Activated CD4-positive, alpha-beta T cell treated with anti-CD3 and anti-CD28 coated beads for 48 hours (primary cell): ENCODE measurements at regions not wholly inside any gene's neighbourhood (a gene's known extent, or its start where the extent isn't known, plus 50 kb on each side); places are given as distances from the start of the nearest gene placed in this dataset.

Experiments used
- DNase-seq: peaks from one replicate; pipeline ENCODE4 v3.0.0-alpha.2; 2020

DNA sequence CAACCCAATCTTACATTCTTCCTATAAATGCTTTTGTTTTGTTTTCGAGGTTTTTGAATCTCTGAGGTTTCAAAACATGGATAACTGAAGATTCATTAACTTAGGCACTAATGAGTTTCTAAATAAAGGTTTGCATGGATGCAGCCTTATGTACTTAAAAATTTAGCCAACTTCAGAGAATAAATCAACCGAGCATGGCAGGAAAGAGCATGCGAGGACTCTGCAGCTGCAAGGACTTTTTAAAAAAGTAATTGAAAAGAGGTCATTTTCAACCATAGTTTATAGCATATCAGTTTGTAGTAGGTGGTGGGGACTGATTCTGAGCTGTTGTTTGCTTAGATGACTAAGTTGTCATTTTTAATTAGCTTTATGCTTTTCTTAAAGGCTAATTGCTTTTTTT lies 567.0 kb upstream of the ZEB2 start:
- no peak for DNase-seq

DNA sequence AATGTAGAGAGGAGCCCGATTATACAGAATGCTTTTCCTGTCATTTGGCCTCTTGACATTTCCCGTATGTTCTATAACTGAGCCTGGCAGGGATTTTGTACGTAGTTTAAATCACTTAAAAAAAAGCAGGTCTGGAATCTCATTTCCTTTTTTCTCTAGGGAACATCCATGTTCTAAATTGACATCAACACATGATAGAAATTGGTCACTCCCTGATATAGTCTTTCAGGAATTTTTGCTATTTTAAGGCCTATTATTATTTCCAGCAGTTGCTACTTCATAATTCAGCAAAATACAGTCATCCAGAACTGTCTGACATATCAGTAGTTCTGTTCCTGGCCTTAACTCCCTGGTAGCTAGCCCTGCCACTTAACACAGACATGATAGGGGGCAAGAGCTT lies 565.7 kb upstream of the ZEB2 start:
- DNase-seq: no peak

DNA sequence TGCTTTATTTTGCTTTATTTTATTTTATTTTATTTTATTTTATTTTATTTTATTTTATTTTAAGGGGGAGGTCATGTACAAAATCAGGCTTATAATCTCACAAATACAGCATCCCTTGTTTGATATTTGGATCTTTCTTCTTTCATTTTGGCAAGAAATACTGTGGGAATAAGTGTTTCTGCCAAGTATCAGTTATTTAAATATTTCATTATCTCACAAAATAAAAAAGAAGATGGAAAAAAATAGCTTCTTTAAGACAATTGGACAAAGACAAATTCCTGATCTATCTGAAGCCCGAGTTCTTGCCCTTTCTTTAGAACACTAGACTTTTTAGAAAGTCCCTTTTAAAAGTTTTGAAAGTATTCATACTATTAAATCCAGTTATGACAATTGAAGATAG lies 560.5 kb upstream of the ZEB2 start:
- no peak for DNase-seq

DNA sequence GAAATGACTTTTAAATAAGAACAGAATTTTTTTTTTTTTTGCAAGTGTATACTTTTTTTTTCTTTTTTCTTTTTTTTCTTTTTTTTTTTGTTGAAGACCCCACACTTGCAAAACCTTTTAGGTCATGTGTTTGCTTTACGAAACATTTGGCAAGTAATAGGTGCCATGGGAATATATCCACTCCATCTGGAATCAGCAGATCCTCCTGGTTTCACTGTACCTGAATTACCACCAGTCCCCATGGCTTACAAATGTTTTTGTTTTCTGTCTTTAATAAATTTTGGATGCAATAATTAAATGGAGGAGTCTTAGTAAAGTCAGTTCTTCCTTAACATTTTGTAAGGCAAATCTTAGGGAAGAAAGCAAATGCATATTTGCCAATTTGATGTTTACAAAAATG lies 559.7 kb upstream of the ZEB2 start:
- DNase-seq: no peak

DNA sequence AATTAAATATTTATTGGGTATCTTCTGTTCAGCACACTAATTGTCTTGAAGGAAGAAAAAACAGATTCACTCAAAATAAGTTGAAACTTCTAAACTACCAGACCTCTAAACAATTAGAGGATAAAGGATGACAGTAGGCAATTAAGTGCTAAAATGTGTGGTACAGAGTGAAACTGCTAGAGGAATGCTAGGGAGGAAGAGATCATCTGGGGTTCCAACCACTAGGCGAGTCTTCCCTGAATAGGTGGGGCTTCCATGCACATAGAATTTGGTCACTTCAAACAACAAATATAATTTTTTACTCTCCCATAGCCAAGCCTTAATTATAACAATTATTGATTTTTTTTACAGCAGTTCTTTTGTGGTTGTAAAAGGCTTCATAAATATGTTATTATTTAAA lies 559.0 kb upstream of the ZEB2 start:
- no peak for DNase-seq

DNA sequence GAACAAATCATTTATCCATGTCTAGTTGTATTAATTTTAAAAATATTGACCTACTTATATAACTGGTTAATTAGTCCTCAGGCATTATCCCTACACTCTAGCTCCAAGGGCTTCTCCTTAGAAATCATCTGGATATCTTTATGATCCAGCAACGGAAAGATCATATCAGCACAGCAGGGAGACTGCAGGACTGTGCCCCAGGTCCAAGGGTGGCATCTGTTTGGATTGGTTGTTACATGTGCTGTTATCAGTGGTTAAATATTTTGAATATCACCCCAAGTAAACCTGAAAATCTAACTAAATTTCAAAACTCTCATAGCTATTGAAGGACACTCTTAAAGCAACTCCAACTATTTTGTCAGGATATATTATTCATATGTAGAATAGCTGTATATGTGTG lies 556.2 kb upstream of the ZEB2 start:
- no peak for DNase-seq

DNA sequence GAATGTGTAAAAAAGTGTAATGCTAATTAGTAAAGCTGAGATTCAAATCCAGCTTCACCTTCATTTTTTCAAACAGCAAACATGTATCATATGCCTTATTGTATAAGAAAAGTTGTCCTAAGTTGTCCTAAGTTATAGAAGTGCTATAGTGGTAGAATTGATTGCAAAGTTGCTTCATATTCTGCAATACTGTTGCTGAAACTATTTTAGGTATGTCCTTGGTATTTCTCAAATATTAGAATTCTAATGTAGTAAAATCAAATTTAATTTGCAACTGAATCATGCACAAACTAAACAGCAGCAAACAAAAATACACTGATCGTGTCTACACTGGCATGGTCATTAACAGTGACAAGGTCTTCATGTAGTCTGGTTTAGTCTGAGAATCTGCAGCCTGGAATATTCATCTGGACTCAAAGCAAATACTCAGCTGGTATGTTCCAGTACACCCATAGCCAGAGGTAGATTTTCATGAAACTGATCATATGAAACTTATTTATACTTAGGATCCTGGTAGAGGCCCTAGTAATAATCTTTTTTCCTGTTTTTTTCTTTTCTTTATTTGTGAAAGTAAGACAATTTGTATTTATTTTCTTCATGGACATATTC lies 555.6 kb upstream of the ZEB2 start:
- no peak for DNase-seq

DNA sequence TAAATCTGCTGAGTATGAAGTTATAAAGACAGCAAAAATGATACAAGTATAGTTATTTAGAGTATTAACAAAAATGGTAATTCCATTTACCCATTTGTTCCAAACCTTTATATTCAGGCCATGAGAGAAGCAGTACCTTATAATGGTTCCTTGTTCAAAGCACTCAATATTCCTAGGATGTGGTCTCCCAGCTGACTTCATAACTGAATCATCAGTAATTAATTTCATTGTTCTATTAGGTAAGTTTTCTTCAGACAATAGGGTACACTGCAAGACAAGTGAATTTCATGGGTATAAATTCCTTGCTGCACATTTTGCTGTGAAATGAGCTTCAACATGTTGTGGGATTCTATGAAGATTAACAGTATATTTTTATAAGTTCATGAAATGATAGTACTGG lies 550.8 kb upstream of the ZEB2 start:
- no peak for DNase-seq

DNA sequence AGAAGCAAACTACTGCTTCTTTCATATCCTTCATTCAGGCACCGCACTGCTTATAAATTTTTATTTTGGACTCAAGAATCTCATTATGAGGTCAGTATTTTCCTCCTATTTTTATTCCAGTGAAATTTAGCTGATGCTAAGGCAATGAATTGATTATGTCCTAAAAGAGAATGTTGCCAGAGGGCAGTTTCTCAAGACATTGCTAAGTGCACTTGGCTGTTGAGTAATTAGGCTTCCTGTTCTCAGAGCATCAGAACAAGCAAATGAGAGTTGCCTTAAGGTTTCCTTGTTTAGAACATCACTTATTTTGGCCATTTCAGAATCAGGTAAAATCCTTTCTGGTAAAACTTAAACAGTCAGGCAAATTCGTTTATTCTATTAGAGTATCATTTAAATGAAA lies 548.6 kb upstream of the ZEB2 start:
- DNase-seq: no peak

DNA sequence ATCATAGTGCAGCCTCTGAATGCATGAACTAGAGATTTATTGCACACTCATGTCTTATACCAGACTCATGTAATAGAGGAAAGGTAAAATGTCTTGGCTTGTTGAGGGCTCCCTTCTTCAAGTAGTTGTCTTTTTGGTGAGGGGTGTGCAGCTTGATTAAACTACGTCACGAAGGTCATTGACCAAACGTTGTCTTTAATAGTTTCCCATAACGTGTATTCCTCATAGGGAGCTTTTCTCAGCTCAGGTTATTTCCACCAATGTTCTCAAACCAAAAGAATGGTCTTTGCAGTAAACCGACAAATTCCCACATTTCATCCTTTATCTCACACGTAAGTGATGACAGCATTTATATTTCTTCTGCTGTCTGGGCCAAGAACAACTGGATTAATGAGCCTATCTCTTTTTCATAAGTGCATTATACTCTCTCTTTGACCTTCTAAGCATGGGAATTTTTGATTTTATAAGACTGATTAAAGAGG lies 547.7 kb upstream of the ZEB2 start:
- no peak for DNase-seq

DNA sequence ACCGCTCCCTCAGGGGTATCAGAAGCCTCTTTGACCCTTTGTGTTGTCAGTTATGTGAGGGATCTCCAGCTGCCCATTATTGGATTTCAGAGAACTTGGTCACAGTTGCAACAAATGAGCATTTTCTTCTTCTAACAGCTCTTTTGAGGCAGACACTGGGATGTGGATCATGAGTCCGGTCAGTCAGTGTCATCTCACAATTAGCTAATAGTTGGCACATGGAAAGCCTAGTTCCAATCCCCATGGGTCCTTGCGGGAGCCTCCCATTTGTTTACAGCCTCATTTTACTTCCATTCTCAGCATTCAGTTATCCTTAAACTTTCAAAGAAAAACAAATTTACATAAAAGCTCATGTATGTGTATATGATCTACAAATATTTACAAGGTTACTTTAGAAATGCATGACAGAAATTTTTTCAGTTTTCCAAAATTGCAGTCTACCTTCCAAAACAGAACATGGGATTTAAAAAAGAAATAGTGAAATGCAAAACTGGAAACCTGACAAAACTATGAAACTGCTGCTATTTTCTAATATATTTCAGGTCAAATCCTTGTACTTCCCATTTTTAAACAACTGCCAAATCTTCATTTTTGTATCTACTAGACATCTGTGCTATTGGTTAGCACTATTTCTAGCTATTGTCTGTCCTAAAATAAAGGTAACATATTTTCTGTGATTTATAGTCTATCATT lies 547.1 kb upstream of the ZEB2 start:
- no peak for DNase-seq

DNA sequence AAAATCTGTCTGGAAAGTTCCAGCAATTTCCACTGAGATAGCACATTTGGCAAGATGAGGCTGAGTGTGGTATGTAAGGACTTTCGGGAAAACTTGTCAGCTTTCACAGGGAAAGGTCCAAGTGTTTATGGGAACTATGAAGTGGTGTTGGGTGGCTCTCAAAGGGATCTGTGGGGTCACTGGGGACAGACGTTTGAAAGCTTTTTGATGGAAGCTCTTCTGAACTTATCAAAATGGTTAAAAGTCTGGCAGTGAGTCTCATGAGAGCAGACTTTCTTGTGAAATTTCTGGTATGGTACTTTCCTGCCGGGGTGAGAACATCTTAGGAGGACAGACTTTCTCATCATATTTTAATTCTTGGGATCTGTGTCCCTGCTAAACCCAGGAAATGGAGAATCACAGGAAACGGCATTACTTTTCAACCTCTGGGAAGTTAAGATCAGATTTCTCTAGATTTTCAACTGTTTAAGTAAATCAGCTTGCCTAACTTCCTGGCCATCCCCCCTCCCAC lies 546.3 kb upstream of the ZEB2 start:
- DNase-seq: no peak

DNA sequence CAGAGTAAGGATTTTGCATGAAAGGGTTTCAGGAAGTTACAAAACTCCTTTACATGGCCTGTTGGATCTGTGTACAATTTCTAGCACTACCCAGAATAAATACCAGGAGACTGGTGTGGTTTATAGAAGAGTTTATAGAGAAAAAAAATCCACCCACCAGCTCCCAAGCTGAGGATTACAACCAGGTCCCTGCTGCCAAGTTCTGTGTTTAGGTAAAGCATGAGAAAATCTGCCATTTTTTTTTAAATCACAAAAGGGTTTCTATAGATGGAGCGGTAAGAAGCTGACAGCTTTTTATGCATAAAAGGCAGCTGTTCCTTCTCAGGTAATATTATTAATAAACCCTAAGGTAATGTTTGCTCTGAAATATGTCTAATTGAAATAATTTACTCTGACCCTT lies 545.4 kb upstream of the ZEB2 start:
- no peak for DNase-seq

DNA sequence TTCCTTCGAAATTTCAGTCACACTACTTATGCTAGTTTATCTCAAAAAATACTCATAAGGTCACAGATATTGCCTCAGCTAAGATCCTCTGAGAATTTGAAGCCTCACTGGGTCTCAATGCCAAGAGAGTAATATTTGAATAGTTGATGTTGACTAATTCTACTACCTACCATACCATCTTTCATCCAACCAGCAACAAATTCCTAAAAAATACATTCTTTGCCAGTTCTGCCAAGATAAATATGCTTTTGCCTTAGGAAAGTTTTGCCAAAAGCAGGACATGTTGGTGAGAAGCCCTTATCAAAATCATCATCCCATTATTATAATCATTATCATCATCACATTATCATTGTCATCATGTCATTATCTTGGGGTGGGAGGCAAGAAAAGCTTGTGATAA lies 544.6 kb upstream of the ZEB2 start:
- DNase-seq: no peak

DNA sequence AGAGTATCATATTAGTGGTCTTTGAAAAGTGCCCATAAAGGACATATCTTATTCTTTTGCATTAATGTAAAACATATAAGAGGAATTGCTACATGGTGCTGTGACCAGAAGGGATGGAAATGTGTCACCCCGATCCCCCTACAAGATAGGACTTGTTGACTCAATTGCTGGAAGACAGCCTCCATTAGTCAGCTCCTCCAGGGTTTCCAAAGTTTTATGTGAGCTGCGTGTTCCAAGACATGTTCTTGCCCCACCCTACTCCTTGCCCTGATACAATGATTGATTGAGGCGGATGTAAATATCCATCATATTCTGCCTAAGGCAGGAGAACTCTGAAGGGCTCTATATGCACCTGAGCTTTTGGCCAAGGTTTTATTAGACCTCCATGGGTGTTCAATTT lies 541.0 kb upstream of the ZEB2 start:
- no peak for DNase-seq

DNA sequence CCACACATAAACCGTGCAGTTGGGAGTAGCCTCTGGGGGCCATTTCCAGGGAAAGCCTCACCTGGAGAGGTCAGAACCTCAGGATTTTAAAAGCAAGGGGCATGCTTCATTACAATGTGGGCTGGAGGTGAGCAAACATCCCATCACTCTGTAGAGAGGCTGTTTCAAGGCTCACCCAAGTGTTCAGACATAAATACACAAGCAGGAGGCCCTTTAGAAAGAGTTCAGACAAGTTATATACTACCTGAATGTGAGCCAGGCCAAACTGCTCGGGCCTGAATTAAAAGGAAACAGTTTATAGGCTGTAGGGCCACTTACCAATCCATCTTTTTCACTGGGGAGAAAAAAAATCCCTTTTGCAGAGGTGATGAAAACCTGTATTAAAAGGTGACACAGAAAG lies 540.0 kb upstream of the ZEB2 start:
- DNase-seq: no peak

DNA sequence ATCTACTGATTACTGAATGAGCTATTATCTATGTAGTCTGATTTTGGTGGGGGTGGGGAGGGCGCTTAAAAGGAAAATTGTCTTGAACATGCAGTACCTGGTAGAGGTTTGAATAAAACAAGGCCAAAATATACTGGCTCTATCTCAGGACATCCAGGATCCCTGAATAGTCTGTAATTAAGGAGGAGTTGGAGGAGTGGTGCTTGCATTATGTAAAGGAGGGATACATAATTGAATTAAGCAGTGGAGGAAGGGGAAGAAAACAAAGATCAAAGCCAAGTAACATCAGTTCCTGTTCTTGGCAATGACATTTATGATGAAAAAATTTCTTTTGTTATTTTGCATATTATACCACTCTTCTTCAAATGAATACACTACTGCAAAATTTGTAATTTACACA lies 539.4 kb upstream of the ZEB2 start:
- DNase-seq: no peak

DNA sequence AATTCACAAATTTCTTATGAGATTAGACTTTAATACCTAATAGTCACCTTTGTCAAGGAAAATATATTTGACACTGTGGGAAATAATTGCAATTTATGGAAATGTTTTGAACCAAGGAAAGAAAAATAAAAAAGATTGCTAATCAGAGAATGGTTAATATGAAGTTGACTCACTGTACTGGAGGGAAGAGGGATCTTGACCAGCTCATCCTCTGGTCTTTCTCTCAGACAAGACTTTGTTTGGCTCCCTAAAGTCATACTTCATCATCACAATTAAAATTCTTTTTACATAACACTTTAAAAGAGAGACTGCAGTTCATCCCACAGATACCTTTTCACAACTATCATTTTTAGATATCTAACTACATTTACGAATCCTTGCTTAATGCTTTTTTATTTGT lies 538.5 kb upstream of the ZEB2 start:
- DNase-seq: no peak

DNA sequence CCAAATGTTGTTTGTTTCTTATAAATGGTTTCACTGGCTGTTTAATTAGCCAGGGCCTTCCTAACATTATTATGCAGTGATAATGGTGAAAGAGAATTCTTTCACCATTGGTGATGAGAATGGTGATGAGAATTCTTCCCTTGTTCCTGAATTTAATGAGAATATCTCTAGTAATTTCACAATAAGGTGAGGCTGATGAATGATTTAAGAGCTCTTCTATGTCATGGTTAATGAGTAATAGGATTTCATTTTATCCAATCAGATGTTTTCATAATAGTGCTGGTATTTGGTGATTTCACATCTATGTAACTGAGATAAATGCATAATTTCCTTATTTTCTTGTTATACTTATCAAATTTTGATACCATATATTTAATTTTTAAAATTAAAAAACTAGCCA lies 535.7 kb upstream of the ZEB2 start:
- DNase-seq: no peak

DNA sequence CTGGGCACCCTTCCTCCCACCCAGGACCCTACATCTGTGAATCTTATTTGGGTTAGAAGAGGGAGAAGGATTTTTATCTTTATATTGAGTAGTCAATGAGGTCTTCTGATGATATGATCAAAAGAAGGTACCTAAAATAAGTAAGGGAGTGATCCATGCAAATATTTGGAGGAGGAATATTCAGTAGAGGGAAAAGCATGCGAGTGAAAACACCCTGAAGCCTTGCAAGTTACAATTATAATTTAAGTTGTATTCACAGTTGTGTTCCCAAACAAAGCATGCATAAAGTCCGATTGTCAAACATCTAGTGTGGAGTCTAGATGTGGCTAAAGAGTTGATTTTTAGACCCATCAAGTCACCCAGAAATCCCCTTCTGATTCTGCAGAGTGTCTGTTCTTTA lies 530.2 kb upstream of the ZEB2 start:
- no peak for DNase-seq

DNA sequence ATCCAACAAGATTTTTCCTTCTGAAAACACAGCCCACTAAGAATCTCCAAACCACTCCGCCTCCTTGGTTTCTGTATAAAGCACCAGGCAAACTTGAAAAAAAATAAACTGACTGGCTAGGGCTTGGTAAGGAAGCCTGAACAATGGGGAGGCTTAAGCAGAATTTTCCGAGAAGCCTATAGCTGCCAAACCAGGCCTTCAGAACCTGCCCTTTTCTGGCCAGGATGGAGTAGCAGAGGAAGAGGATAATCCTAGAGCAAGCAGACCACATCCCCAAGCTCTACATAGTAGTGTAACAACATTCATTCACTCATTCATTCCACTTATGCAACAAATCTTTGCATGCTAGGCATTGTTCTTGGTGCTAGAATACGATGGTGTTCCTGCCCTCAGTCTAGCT lies 529.6 kb upstream of the ZEB2 start:
- no peak for DNase-seq

DNA sequence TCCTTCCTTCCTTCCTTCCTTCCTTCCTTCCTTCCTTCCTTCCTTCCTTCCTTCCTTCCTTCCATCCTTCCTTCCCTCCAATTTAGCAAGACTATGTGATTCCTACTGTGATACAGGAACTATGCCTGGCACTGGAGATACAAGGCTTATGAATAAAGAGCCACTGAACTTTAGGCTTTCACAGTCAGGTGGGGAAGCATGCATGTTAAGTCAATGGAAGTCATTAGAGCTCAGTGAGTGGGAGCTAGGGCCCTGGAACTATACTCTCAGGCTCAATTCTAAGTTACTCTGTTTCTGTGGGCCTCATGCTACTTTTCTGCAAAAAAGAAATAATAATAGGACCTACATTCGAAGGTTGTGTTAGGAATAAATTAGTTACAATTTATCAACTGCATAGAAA lies 527.6 kb upstream of the ZEB2 start:
- no peak for DNase-seq

DNA sequence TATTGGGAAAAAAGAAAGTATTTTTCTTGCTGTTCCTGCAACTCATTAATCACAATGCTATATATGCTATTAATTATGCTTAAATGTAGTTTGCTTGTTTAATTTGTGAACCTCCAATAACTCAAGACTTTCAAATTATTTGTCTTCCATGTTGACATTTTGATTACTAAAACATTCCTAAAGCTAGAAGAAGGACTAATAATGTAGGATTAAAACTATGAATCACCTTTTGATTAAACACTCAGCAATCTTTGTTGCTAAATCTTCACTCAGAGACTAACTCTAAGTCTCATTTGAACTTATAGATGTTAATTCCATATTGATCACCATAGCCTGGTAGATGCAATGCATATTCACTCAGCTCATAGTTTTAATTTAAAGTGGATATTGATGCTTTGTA lies 524.6 kb upstream of the ZEB2 start:
- no peak for DNase-seq

DNA sequence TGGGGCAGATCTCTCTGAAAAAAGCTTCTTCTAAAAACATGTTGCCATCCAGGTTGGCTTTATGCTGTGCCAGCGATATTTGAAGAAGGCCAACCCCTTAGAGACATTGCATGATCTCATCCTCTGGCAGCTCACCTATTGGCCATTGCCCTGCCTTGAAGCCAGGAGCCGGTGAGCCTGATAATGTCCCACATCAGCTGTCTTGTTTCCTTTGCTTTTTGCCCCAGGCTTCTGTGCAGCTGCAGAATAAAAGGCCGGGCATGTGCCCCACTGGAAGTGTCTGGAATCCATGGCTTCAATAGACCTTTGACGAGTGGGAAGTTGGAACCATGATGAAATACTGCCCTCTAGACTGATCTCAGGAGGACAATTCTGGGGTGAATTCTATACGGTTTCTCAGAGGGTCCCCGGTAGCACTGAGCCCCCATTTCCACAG lies 523.5 kb upstream of the ZEB2 start:
- DNase-seq: no peak

DNA sequence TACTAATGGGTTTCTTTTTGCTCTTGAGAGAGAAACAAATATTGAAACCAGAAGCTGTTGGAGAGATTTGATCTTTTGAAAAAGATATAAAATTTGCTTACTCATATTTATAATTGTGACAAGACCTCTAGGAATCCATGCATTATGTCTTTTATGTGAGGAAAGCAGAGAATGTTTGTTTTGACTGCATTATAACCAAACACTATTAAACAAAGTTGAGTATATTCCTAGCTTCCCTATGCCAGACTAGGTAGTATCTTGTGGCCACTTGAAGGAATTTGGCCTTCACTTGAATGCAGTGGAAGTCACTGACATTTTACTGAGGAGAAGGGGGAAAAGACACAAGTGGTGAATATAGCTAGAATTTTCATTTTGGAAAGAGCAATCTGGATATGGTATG lies 521.8 kb upstream of the ZEB2 start:
- no peak for DNase-seq
